DOHH2 (cell line): ENCODE measurements at regions not wholly inside any gene's neighbourhood (a gene's known extent, or its start where the extent isn't known, plus 50 kb on each side); places are given as distances from the start of the nearest gene placed in this dataset.

ENCODE experiments used
- CTCF ChIP-seq: fragments of 200-600 bp; sonication (generic); IDR thresholded peaks from one replicate; pipeline ENCODE4 v1.5.1; 2014; ENCODE audit warnings: antibody characterized with exemption, mild to moderate bottlenecking, low read depth, low read length; ENCODE audit not compliant: poor library complexity, severe bottlenecking
- EZH2phosphoT487 ChIP-seq: fragments of 200-600 bp; sonication (generic); IDR thresholded peaks from 2 replicates; pipeline ENCODE4 v1.6.1; 2017; ENCODE audit warnings: borderline replicate concordance, mild to moderate bottlenecking, antibody characterized with exemption, low read length, moderate library complexity, mixed read lengths

GRCh38 chr4:8795140-8795539 is 76.5 kb downstream of the HMX1 start:
- TF ChIP-seq CTCF (no peak), EZH2phosphoT487 (no peak)
